HCT116 (cell line): ENCODE measurements at regions not wholly inside any gene's neighbourhood (a gene's known extent, or its start where the extent isn't known, plus 50 kb on each side); places are given as distances from the start of the nearest gene placed in this dataset.

ENCODE experiments used
- ELF1 ChIP-seq: IDR thresholded peaks from 2 replicates; pipeline ENCODE4 v1.6.1; 2012; ENCODE audit warnings: low read depth, borderline replicate concordance
- EZH2 ChIP-seq: fragments of 200-600 bp; sonication (generic); IDR thresholded peaks from 2 replicates; pipeline ENCODE4 v1.6.1; 2017; ENCODE audit warnings: antibody characterized with exemption, mixed run types
- RAD21 ChIP-seq: IDR thresholded peaks from 2 replicates; pipeline ENCODE4 v1.6.1; 2012; ENCODE audit warnings: low read depth, mild to moderate bottlenecking
- SP1 ChIP-seq: IDR thresholded peaks from 2 replicates; pipeline ENCODE4 v1.6.1; 2012; ENCODE audit warnings: low read depth
- ZFX ChIP-seq: fragments of 450-650 bp; IDR thresholded peaks from 2 replicates; pipeline ENCODE4 v1.6.1; 2017
- TF ChIP-seq, protein P1 (sequence below), 3 experiments: fragments of 200-600 bp in 1 of 3; sonication (generic) in 1 of 3; IDR thresholded peaks in 2 of 3; conservative IDR thresholded peaks in 1 of 3; 2 replicates each; pipeline ENCODE4 v1.5.1; 2012 to 2017; ENCODE audit warnings: low read depth in 2 of 3, low read length in 2 of 3, antibody characterized with exemption in 1 of 3, borderline replicate concordance in 1 of 3, control low read depth in 1 of 3, mild to moderate bottlenecking in 1 of 3, mixed read lengths in 1 of 3, mixed run types in 1 of 3, moderate library complexity in 1 of 3; ENCODE audit not compliant: insufficient read depth in 1 of 3
- TF ChIP-seq, protein P2 (sequence below): IDR thresholded peaks from 2 replicates; pipeline ENCODE4 v1.6.1; 2012; ENCODE audit warnings: low read depth

DNA sequence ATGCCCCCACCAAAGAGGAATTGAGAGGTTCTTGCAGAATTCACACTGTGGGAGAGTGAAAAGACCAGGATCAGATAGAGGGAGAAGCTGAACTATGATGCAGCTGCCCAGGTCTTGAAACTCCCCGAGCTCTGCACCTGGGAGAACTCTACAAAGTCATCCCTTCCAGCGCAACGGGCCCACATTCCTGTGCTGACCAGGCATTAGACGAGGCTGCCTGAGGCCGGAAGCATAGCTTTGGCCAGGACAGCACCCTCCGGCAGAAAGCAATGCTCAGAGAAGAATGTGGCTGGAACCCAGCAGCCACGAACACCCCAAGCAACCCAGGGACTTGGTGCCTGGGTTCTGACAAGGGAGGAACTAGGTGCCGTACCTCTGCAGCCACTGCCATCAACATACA is 281.5 kb upstream of the CDH4 start:
- TF ChIP-seq ZFX (no peak), RAD21 (no peak), EZH2 (no peak), SP1 (no peak), ELF1 (no peak)
- TF ChIP-seq, protein P1, sequence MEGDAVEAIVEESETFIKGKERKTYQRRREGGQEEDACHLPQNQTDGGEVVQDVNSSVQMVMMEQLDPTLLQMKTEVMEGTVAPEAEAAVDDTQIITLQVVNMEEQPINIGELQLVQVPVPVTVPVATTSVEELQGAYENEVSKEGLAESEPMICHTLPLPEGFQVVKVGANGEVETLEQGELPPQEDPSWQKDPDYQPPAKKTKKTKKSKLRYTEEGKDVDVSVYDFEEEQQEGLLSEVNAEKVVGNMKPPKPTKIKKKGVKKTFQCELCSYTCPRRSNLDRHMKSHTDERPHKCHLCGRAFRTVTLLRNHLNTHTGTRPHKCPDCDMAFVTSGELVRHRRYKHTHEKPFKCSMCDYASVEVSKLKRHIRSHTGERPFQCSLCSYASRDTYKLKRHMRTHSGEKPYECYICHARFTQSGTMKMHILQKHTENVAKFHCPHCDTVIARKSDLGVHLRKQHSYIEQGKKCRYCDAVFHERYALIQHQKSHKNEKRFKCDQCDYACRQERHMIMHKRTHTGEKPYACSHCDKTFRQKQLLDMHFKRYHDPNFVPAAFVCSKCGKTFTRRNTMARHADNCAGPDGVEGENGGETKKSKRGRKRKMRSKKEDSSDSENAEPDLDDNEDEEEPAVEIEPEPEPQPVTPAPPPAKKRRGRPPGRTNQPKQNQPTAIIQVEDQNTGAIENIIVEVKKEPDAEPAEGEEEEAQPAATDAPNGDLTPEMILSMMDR (IDR thresholded peaks at IDR 0.05 in 2 of 3, conservative IDR thresholded peaks at IDR 0.05 in 1 of 3; ENCODE audit: borderline replicate concordance in 1 of 3, insufficient read depth in 1 of 3, low read depth in 2 of 3, low read length in 2 of 3): no peak
- TF ChIP-seq, protein P2, sequence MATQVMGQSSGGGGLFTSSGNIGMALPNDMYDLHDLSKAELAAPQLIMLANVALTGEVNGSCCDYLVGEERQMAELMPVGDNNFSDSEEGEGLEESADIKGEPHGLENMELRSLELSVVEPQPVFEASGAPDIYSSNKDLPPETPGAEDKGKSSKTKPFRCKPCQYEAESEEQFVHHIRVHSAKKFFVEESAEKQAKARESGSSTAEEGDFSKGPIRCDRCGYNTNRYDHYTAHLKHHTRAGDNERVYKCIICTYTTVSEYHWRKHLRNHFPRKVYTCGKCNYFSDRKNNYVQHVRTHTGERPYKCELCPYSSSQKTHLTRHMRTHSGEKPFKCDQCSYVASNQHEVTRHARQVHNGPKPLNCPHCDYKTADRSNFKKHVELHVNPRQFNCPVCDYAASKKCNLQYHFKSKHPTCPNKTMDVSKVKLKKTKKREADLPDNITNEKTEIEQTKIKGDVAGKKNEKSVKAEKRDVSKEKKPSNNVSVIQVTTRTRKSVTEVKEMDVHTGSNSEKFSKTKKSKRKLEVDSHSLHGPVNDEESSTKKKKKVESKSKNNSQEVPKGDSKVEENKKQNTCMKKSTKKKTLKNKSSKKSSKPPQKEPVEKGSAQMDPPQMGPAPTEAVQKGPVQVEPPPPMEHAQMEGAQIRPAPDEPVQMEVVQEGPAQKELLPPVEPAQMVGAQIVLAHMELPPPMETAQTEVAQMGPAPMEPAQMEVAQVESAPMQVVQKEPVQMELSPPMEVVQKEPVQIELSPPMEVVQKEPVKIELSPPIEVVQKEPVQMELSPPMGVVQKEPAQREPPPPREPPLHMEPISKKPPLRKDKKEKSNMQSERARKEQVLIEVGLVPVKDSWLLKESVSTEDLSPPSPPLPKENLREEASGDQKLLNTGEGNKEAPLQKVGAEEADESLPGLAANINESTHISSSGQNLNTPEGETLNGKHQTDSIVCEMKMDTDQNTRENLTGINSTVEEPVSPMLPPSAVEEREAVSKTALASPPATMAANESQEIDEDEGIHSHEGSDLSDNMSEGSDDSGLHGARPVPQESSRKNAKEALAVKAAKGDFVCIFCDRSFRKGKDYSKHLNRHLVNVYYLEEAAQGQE: no peak
